ENCODE measurements at regions not wholly inside any gene's neighbourhood (a gene's known extent, or its start where the extent isn't known, plus 50 kb on each side); places are given as distances from the start of the nearest gene placed in this dataset.
A peak's percentile ranks its signal among the peaks of the same experiment; 100 is the strongest.

DNA sequence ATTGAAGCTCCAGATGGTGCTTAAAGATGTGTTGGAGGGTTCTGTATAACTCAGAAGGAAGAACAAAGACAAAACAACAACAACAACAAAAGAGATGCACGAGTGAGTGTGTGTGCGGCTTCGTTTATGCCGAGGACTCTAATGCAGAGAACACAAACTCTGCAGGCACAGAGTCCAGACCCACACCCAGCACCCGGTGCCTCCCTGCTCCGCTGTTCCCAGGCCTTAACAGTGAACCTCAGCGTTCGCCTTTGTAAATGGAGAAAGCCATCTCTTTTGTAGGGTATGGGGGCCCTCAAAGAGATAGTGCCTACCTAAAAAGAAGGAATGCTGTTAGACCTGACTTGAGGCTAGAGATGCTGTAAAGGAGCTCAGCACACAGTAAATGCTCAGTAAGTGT, 243.3 kb downstream of the ERMARD start:
- Mint-ChIP-seq H3K27me3 (no peaks in the 10 kb centered on the region), H3K4me1 (ENCODE audit: unreplicated experiment) (no peaks in the 10 kb centered on the region), H3K9me3 (no peaks in the 10 kb centered on the region), H3K4me3 (no peak overlapping the region), H3K27ac (no peak overlapping the region), H3K36me3 (no peaks in the 10 kb centered on the region)
- TF ChIP-seq, protein P1, sequence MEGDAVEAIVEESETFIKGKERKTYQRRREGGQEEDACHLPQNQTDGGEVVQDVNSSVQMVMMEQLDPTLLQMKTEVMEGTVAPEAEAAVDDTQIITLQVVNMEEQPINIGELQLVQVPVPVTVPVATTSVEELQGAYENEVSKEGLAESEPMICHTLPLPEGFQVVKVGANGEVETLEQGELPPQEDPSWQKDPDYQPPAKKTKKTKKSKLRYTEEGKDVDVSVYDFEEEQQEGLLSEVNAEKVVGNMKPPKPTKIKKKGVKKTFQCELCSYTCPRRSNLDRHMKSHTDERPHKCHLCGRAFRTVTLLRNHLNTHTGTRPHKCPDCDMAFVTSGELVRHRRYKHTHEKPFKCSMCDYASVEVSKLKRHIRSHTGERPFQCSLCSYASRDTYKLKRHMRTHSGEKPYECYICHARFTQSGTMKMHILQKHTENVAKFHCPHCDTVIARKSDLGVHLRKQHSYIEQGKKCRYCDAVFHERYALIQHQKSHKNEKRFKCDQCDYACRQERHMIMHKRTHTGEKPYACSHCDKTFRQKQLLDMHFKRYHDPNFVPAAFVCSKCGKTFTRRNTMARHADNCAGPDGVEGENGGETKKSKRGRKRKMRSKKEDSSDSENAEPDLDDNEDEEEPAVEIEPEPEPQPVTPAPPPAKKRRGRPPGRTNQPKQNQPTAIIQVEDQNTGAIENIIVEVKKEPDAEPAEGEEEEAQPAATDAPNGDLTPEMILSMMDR (conservative IDR thresholded peaks at IDR 0.05) = no peak
- DNase-seq (ENCODE audit: extremely low spot score, unreplicated experiment) = no peak

DNA sequence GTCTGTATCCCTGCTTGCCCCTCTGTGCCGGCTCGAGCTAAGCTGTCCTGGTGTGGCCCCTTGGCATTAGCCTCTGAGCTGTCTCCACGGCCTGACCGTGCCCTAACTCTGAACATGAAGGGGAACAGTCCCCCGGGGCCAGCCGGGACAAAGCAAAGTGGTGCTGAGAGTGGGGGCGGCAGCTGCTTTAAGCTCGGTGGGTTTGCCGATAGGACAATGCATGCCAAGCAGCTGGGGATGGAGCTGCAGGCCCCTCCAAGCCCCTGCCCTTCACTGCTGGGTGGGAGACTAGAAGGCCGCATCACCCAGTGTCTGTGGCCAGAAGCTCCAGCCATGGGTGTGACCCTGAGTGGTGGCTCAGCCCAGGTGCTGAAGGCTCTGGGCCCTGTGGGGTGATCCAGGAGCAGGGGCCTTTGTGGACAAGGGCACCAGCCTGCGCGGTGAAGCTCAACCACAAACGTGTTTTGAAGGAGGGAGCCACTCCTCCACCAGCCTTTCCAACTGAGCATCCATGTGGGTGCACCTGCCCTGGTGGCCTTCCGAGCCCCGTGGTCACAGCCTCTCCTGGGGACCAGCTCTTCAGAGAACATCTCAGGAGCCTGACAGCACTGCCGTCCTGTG, 242.5 kb downstream of the ERMARD start:
- peak; percentile 65 for DNase-seq (ENCODE audit: extremely low spot score, unreplicated experiment)
- Mint-ChIP-seq H3K27ac (no peak overlapping the region), H3K4me3 (no peak overlapping the region), H3K9me3 (no peaks in the 10 kb centered on the region), H3K27me3 (peaks cover 3% of the 10 kb centered on the region), H3K36me3 (no peaks in the 10 kb centered on the region), H3K4me1 (ENCODE audit: unreplicated experiment) (no peaks in the 10 kb centered on the region)
- TF ChIP-seq, protein P1 (conservative IDR thresholded peaks at IDR 0.05) = no peak

DNA sequence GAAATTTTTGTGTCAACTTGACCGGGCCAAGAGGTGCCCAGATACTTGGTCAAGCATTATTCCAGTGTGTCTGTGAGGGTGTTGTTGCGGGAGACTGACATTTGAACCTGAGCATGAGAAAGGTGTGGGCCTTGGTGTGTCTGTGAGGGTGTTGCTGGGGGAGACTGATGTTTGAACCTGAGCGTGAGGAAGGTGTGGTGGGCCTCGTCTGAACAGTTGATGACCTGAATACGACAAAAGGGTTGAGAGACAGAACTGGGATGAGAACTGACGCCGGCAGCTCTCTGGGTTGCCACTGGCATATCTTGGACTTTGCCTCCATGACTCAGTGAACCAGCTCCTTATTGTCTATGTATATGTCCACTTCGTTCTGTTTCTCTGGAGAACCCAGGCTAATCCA, 240.5 kb downstream of the ERMARD start:
- Mint-ChIP-seq H3K4me1 (ENCODE audit: unreplicated experiment) (no peaks in the 10 kb centered on the region), H3K27ac (no peak overlapping the region), H3K36me3 (no peaks in the 10 kb centered on the region), H3K27me3 (peaks cover 3% of the 10 kb centered on the region), H3K4me3 (no peak overlapping the region), H3K9me3 (no peaks in the 10 kb centered on the region)
- DNase-seq (ENCODE audit: extremely low spot score, unreplicated experiment) = no peak
- TF ChIP-seq, protein P1 (conservative IDR thresholded peaks at IDR 0.05) = no peak

DNA sequence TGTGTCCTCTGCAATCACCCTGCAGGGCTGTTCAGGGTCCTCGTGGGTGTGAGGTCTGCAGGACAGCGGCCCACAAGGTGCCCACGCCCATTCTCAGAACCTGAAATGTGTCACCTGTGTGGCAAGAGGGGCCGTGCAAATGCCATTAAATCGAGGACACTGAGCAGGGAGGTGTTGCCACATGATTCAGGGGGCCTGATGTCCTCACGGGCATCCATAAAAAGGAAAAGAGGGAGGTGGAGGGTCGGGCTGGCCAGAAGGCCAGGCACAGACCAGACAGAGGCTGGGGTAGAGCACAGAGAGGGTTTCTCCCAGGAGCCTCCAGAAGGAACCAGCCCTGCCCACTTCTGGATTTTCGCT, 239.6 kb downstream of the ERMARD start:
- Mint-ChIP-seq H3K27ac (no peak overlapping the region), H3K4me3 (no peak overlapping the region), H3K4me1 (ENCODE audit: unreplicated experiment) (no peaks in the 10 kb centered on the region), H3K27me3 (peaks cover 3% of the 10 kb centered on the region), H3K9me3 (no peaks in the 10 kb centered on the region), H3K36me3 (no peaks in the 10 kb centered on the region)
- TF ChIP-seq, protein P1 (conservative IDR thresholded peaks at IDR 0.05) = no peak
- DNase-seq (ENCODE audit: extremely low spot score, unreplicated experiment) = no peak

DNA sequence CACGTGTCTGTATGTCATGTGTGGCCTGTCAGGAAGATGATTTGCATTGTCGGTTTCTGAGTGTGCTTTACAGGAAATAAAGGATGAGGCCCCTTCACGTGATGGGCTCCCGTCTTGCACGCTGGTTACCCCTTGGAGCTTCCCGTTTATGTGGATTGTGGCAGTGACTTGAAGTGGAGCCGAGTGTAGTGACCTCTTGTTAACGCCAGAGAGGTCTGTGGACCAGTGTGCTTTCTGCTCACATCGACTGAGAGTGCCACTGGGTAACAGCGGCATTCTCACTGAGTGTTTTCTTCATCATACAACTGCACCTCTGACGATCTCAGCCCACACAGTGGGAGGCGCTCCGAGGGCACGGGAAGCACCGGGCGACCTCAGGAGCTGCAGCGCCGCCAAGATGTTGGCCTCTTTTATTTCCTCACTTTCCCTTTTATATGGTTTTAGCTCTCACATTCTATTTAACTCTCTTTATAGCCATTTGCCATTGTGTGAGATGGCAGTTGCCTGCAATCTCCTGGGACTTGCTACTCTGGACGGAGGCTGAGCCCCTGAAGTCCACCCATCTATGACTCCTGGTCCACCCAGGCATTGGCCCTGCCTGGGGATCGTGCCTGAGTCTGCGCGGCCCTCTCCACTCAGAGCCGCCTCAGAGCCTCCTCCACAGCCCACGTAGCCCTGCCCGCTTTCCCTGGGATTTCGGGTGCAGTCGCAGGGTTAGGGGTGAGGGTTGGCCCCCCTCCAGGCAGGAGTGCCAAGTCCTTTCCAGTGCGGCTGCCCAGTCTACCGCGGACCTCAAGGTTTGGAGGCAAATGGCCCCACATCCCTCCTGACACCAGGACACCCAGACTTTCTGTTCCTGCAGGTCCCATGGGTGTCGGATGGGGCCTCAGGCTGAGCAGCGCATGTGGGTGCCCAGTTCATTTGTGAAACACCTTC, 238.9 kb downstream of the ERMARD start:
- no peaks in the 10 kb centered on the region for H3K36me3 Mint-ChIP-seq

More for the DNA sequence above, 238.9 kb downstream of the ERMARD start:
- peak; percentile 55 for DNase-seq (ENCODE audit: extremely low spot score, unreplicated experiment)
- Mint-ChIP-seq H3K4me1 (ENCODE audit: unreplicated experiment) (no peaks in the 10 kb centered on the region), H3K4me3 (no peak overlapping the region), H3K27me3 (peaks cover 3% of the 10 kb centered on the region), H3K9me3 (no peaks in the 10 kb centered on the region), H3K27ac (no peak overlapping the region)
- TF ChIP-seq, protein P1 (conservative IDR thresholded peaks at IDR 0.05) = no peak

Measured in type B pancreatic cell (in vitro differentiated cells).